ENCODE measurements at regions not wholly inside any gene's neighbourhood (a gene's known extent, or its start where the extent isn't known, plus 50 kb on each side); places are given as distances from the start of the nearest gene placed in this dataset.

- ChIA-PET POLR2A (no interaction called here), CTCF (interaction anchor here (0.6 kb wide), 1 partner anchor 12 kb away, joined by 5 read pairs; no protein-coding TSS in a partner anchor), RAD21 (ENCODE audit: low non-redundant PET in 1 of 2, low total read pairs in 2 of 2, uncharacterized antibody in 2 of 2, unreplicated experiment in 2 of 2) (no interaction called here)
- no peaks in the 10 kb centered on the region for H3K4me1 ChIP-seq (ENCODE audit: control insufficient read depth in 1 of 2, insufficient read depth in 2 of 2, low read length in 2 of 2)
- no peak overlapping the region for H3K4me3 ChIP-seq (replicated peaks in 1 of 2; ENCODE audit: low read depth in 1 of 2, low read length in 2 of 2)
- H3K27ac ChIP-seq (ENCODE audit: low read depth, low read length), result no peak overlapping the region
- H3K9ac ChIP-seq (ENCODE audit: low read length), result no peak overlapping the region
- H3K36me3 ChIP-seq (ENCODE audit: control insufficient read depth in 1 of 2, insufficient read depth in 2 of 2, low read length in 2 of 2), result no peaks in the 10 kb centered on the region
- TF ChIP-seq FOSL1 (IDR thresholded peaks at IDR 0.05; ENCODE audit: low read depth), result no peak
- no peak for TF ChIP-seq REST (IDR thresholded peaks at IDR 0.05; ENCODE audit: low read depth)
- no peak for TF ChIP-seq MAX (IDR thresholded peaks at IDR 0.05)
- no peak for TF ChIP-seq POLR2AphosphoS5 (IDR thresholded peaks at IDR 0.05; ENCODE audit: low read depth, low read length)
- no peak for TF ChIP-seq ELF1 (IDR thresholded peaks at IDR 0.05; ENCODE audit: borderline replicate concordance, low read depth)
- TF ChIP-seq CBX3 (IDR thresholded peaks at IDR 0.05; ENCODE audit: low read depth), result no peak
- TF ChIP-seq ZBTB33 (IDR thresholded peaks at IDR 0.05; ENCODE audit: extremely low read depth, insufficient replicate concordance, low read length), result no peak
- no peak for TF ChIP-seq ZNF274 (IDR thresholded peaks at IDR 0.05; ENCODE audit: low read depth, low read length)
- TF ChIP-seq SP1 (IDR thresholded peaks at IDR 0.05; ENCODE audit: low read depth), result no peak
- TF ChIP-seq YY1 (IDR thresholded peaks at IDR 0.05; ENCODE audit: extremely low read depth, insufficient replicate concordance, low read depth, low read length), result no peak
- TF ChIP-seq SIN3A (IDR thresholded peaks at IDR 0.05; ENCODE audit: low read depth), result no peak
- no peak for TF ChIP-seq ATF3 (IDR thresholded peaks at IDR 0.05)
- H3K4me2 ChIP-seq (ENCODE audit: low read length), result no peak overlapping the region
- ATAC-seq (no peak), DNase-seq (ENCODE audit: low read depth, low spot score) (no peak)
- no TSS peak for BruUV-seq (replicated peaks)
- intact Hi-C loops (cut with micrococcal nuclease), result no loop called here
- H3K27me3 ChIP-seq (ENCODE audit: insufficient read depth, low read length), result no peaks in the 10 kb centered on the region
- H2AFZ ChIP-seq (ENCODE audit: low read depth, low read length, poor library complexity, severe bottlenecking), result no peak overlapping the region
- H3K9me3 ChIP-seq (ENCODE audit: control insufficient read depth in 1 of 2, insufficient read depth in 1 of 2, low read depth in 1 of 2, low read length in 2 of 2), result no peaks in the 10 kb centered on the region
- H4K20me1 ChIP-seq (ENCODE audit: insufficient read depth), result no peaks in the 10 kb centered on the region
- H3K9me2 ChIP-seq (ENCODE audit: insufficient read depth), result no peaks in the 10 kb centered on the region
- no peaks in the 10 kb centered on the region for H3K79me2 ChIP-seq (ENCODE audit: insufficient read depth, low read length)
Observed at GRCh38 chr7:26000841-26001240, 151.2 kb upstream of the NFE2L3 start.

Data from HCT116 (cell line).